ENCODE measurements at regions not wholly inside any gene's neighbourhood (a gene's known extent, or its start where the extent isn't known, plus 50 kb on each side); places are given as distances from the start of the nearest gene placed in this dataset.

- no peaks in the 10 kb centered on the region for H3K9me3 ChIP-seq (ENCODE audit: low read depth)
- H3K27ac Mint-ChIP-seq: no peak overlapping the region
- H3K4me1 Mint-ChIP-seq: peaks cover 11% of the 10 kb centered on the region
- H3K79me2 ChIP-seq (ENCODE audit: low read depth): no peaks in the 10 kb centered on the region
- no peaks in the 10 kb centered on the region for H3K27me3 Mint-ChIP-seq (ENCODE audit: insufficient read depth, low read depth)
- no peaks in the 10 kb centered on the region for H3F3A ChIP-seq (ENCODE audit: low read depth)
- H3K4me1 ChIP-seq: peaks cover 5% of the 10 kb centered on the region
- no peaks in the 10 kb centered on the region for H4K20me1 ChIP-seq (ENCODE audit: low read depth)
- H2AFZ ChIP-seq (replicated peaks): peak overlapping the region; percentile 34
- H3K27me3 ChIP-seq: no peaks in the 10 kb centered on the region
- H3K36me3 ChIP-seq: no peaks in the 10 kb centered on the region
- no peak overlapping the region for H3K4me3 Mint-ChIP-seq
- H3K27ac ChIP-seq: no peak overlapping the region
- no peaks in the 10 kb centered on the region for H3K9me3 Mint-ChIP-seq
- H3K36me3 Mint-ChIP-seq: no peaks in the 10 kb centered on the region
- DNase-seq (ENCODE audit: low spot score): no peak
- TF ChIP-seq, protein P1, sequence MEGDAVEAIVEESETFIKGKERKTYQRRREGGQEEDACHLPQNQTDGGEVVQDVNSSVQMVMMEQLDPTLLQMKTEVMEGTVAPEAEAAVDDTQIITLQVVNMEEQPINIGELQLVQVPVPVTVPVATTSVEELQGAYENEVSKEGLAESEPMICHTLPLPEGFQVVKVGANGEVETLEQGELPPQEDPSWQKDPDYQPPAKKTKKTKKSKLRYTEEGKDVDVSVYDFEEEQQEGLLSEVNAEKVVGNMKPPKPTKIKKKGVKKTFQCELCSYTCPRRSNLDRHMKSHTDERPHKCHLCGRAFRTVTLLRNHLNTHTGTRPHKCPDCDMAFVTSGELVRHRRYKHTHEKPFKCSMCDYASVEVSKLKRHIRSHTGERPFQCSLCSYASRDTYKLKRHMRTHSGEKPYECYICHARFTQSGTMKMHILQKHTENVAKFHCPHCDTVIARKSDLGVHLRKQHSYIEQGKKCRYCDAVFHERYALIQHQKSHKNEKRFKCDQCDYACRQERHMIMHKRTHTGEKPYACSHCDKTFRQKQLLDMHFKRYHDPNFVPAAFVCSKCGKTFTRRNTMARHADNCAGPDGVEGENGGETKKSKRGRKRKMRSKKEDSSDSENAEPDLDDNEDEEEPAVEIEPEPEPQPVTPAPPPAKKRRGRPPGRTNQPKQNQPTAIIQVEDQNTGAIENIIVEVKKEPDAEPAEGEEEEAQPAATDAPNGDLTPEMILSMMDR (IDR thresholded peaks at IDR 0.05): no peak
- TF ChIP-seq EZH2 (IDR thresholded peaks at IDR 0.05) (no peak), EZH2phosphoT487 (IDR thresholded peaks at IDR 0.05) (no peak)
- peak overlapping the region; percentile 18 for H3K4me2 ChIP-seq
- H3K9ac ChIP-seq: no peak overlapping the region
- no peak overlapping the region for H3K4me3 ChIP-seq
Measured at GRCh38 chr3:166554023-166554422, 716.8 kb upstream of the BCHE start.

- no peak overlapping the region for H3K4me3 ChIP-seq
- no peaks in the 10 kb centered on the region for H4K20me1 ChIP-seq (ENCODE audit: low read depth)
- H3K36me3 ChIP-seq: no peaks in the 10 kb centered on the region
- H3K27ac Mint-ChIP-seq: no peak overlapping the region
- H3K79me2 ChIP-seq (ENCODE audit: low read depth): no peaks in the 10 kb centered on the region
- peaks cover 5% of the 10 kb centered on the region for H3K36me3 Mint-ChIP-seq
- no peaks in the 10 kb centered on the region for H3K27me3 ChIP-seq
- H3K9ac ChIP-seq: no peak overlapping the region
- no peaks in the 10 kb centered on the region for H3K4me1 ChIP-seq
- H3K27ac ChIP-seq: no peak overlapping the region
- H3K4me1 Mint-ChIP-seq: no peaks in the 10 kb centered on the region
- H3K9me3 ChIP-seq (ENCODE audit: low read depth): no peaks in the 10 kb centered on the region
- H3K9me3 Mint-ChIP-seq: peaks cover 16% of the 10 kb centered on the region
- DNase-seq (ENCODE audit: low spot score): no peak
- TF ChIP-seq EZH2phosphoT487 (IDR thresholded peaks at IDR 0.05) (no peak), EZH2 (IDR thresholded peaks at IDR 0.05) (no peak)
- TF ChIP-seq, protein P1 (IDR thresholded peaks at IDR 0.05): no peak
- no peaks in the 10 kb centered on the region for H3K27me3 Mint-ChIP-seq (ENCODE audit: insufficient read depth, low read depth)
- H3K4me2 ChIP-seq: no peak overlapping the region
- H3F3A ChIP-seq (ENCODE audit: low read depth): no peaks in the 10 kb centered on the region
- H2AFZ ChIP-seq (replicated peaks): no peak overlapping the region
- no peak overlapping the region for H3K4me3 Mint-ChIP-seq
Measured at GRCh38 chr3:166533740-166534139, 696.5 kb upstream of the BCHE start.

- Mint-ChIP-seq H3K27me3 (ENCODE audit: insufficient read depth, low read depth) (no peaks in the 10 kb centered on the region), H3K27ac (no peak overlapping the region), H3K4me1 (no peaks in the 10 kb centered on the region), H3K36me3 (peaks cover 5% of the 10 kb centered on the region), H3K4me3 (no peak overlapping the region), H3K9me3 (peaks cover 16% of the 10 kb centered on the region)
- H3K9me3 ChIP-seq (ENCODE audit: low read depth): no peaks in the 10 kb centered on the region
- DNase-seq (ENCODE audit: low spot score): peak; percentile 11
- no peak overlapping the region for H3K9ac ChIP-seq
- no peak overlapping the region for H3K4me2 ChIP-seq
- H2AFZ ChIP-seq (replicated peaks): no peak overlapping the region
- TF ChIP-seq, protein P1 (IDR thresholded peaks at IDR 0.05): no peak
- TF ChIP-seq EZH2 (IDR thresholded peaks at IDR 0.05) (no peak), EZH2phosphoT487 (IDR thresholded peaks at IDR 0.05) (no peak)
- no peaks in the 10 kb centered on the region for H3F3A ChIP-seq (ENCODE audit: low read depth)
- no peak overlapping the region for H3K27ac ChIP-seq
- H3K4me1 ChIP-seq: no peaks in the 10 kb centered on the region
- H3K27me3 ChIP-seq: no peaks in the 10 kb centered on the region
- no peak overlapping the region for H3K4me3 ChIP-seq
- H4K20me1 ChIP-seq (ENCODE audit: low read depth): no peaks in the 10 kb centered on the region
- no peaks in the 10 kb centered on the region for H3K79me2 ChIP-seq (ENCODE audit: low read depth)
- no peaks in the 10 kb centered on the region for H3K36me3 ChIP-seq
Measured at GRCh38 chr3:166531730-166532129, 694.5 kb upstream of the BCHE start.
